HepG2 (cell line): ENCODE measurements at regions not wholly inside any gene's neighbourhood (a gene's known extent, or its start where the extent isn't known, plus 50 kb on each side); places are given as distances from the start of the nearest gene placed in this dataset.
A peak's percentile ranks its signal among the peaks of the same experiment; 100 is the strongest.

Source experiments
- ATAC-seq: fragments of 200-7000 bp; cut with Tn5 transposase; 3 replicates; pipeline ENCODE4 v1.9.1; 2020; ENCODE audit warnings: mild to moderate bottlenecking, moderate library complexity
- BruUV-seq: library from RNA; stranded (reverse); fragments of 400-500 nt; replicated peaks from 2 replicates; lab custom pipeline; 2021; lab: Mats Ljungman, UMichigan
- CTCF ChIA-PET: fragments of 300-600 bp; formaldehyde crosslinking; extraction: SDS; loops from one replicate; lab custom pipeline; 2021; ENCODE audit warnings: low total read pairs, inconsistent platforms, low intra/inter-chr PET ratio; lab: Yijun Ruan, JAX
- POLR2A ChIA-PET: fragments of 350-600 bp; sonication (Branson Sonifier 250); formaldehyde crosslinking; loops from one replicate; lab custom pipeline; 2020; ENCODE audit warnings: antibody characterized with exemption, inconsistent platforms; lab: Yijun Ruan, JAX
- DNase-seq: peaks from one replicate; pipeline ENCODE4 v3.0.0-alpha.2; 2015; ENCODE audit warnings: low spot score
- FAIRE-seq: peaks from 3 replicates; lab custom pipeline; 2011; peaks lifted over from hg19 to GRCh38; lab: Jason Lieb, UNC
- H2AFZ ChIP-seq: one replicate; pipeline ENCODE4 v1.6.1; 2011; ENCODE audit warnings: low read length, inconsistent platforms
- H3K27ac ChIP-seq: fragments of 300-600 bp; 3 replicates; pipeline ENCODE4 v1.8.0; 2011; ENCODE audit warnings: mixed run types, mild to moderate bottlenecking, mixed read lengths, low read length, inconsistent platforms; ENCODE audit not compliant: insufficient read depth; ENCODE audit errors: extremely low read length
- H3K27me3 ChIP-seq, 2 experiments: fragments of 200-600 bp in 1 of 2; 2 replicates in 1 of 2; 3 replicates in 1 of 2; pipeline versions ENCODE4 v1.6.0 to v1.8.0; 2011; ENCODE audit warnings: low read length in 2 of 2, mild to moderate bottlenecking in 2 of 2, moderate library complexity in 2 of 2, inconsistent platforms in 1 of 2; ENCODE audit not compliant: insufficient read depth in 2 of 2, control insufficient read depth in 1 of 2
- H3K36me3 ChIP-seq, 2 experiments: fragments of 200-600 bp in 1 of 2; replicated peaks in 1 of 2; 2 replicates in 1 of 2; 3 replicates in 1 of 2; pipeline versions ENCODE4 v1.5.1 to v1.8.0; 2011; ENCODE audit warnings: low read length in 2 of 2, inconsistent platforms in 1 of 2; ENCODE audit not compliant: insufficient read depth in 2 of 2, control insufficient read depth in 1 of 2
- H3K4me1 ChIP-seq: 2 replicates; pipeline ENCODE4 v1.5.1; 2012; ENCODE audit warnings: low read length, inconsistent platforms; ENCODE audit not compliant: insufficient read depth
- H3K4me2 ChIP-seq: 2 replicates; pipeline ENCODE4 v1.6.0; 2011; ENCODE audit warnings: low read depth, low read length, inconsistent platforms
- H3K4me3 ChIP-seq, 3 experiments: fragments of 200-600 bp in 1 of 3; sonication (generic), shearing (Covaris generic) in 1 of 3; replicated peaks in 1 of 3; 2 replicates each; pipeline ENCODE4 v1.5.1; 2011 to 2016; ENCODE audit warnings: low read length in 3 of 3, inconsistent platforms in 2 of 3, low read depth in 2 of 3, mild to moderate bottlenecking in 2 of 3, control low read depth in 1 of 3, mixed read lengths in 1 of 3; ENCODE audit not compliant: insufficient read depth in 1 of 3
- H3K79me2 ChIP-seq: one replicate; pipeline ENCODE4 v1.6.1; 2011; ENCODE audit warnings: low read length, inconsistent platforms; ENCODE audit not compliant: insufficient read depth
- H3K9ac ChIP-seq: 2 replicates; pipeline ENCODE4 v1.6.0; 2011; ENCODE audit warnings: mild to moderate bottlenecking, low read depth, low read length, inconsistent platforms; ENCODE audit not compliant: insufficient read depth
- H3K9me3 ChIP-seq: 2 replicates; pipeline ENCODE4 v1.5.1; 2012; ENCODE audit warnings: mild to moderate bottlenecking, low read length
- H4K20me1 ChIP-seq: 2 replicates; pipeline ENCODE4 v1.6.0; 2011; ENCODE audit warnings: inconsistent platforms, mild to moderate bottlenecking, low read length, moderate library complexity; ENCODE audit not compliant: insufficient read depth
- CEBPB ChIP-seq: IDR thresholded peaks from 2 replicates; pipeline ENCODE4 v1.6.1; 2011; ENCODE audit warnings: low read depth, low read length, improper control_type of control experiment, borderline replicate concordance
- MXI1 ChIP-seq: IDR thresholded peaks from 3 replicates; pipeline ENCODE4 v1.6.1; 2012; ENCODE audit warnings: low read depth, low read length, inconsistent platforms, borderline replicate concordance
- TEF ChIP-seq: sonication (generic); formaldehyde crosslinking; IDR thresholded peaks from 2 replicates; pipeline ENCODE4 v1.5.0; 2020; ENCODE audit warnings: missing genetic modification reagents
- TFAP4 ChIP-seq: sonication (generic); IDR thresholded peaks from 2 replicates; pipeline ENCODE4 v1.6.1; 2016; ENCODE audit warnings: low read depth, borderline replicate concordance
- ZBTB2 ChIP-seq: sonication (generic); formaldehyde crosslinking; IDR thresholded peaks from 2 replicates; pipeline ENCODE4 v1.8.0; 2022; ENCODE audit warnings: low read depth, missing genetic modification reagents
- WGBS: methylation state at CpG from one replicate; pipeline ENCODE4 v1.1.6; 2017; ENCODE audit warnings: low lambda C conversion rate; 5-methylcytosine and 5-hydroxymethylcytosine counted together
- in situ Hi-C: cut with HindIII; loops from 2 replicates; pipeline ENCODE4 v1.10.0; 2017; ENCODE audit warnings: low pct_unique_long_range_greater_than_20kb; ENCODE audit not compliant: extremely low pct_ligation_motif_present
- intact Hi-C: fragments of 100-400 bp; cut with micrococcal nuclease; formaldehyde crosslinking; loops from one replicate; pipeline ENCODE4 v1.10.0; 2022; ENCODE audit not compliant: unreplicated experiment
- TF ChIP-seq, protein P1 (sequence below), 2 experiments: sonication (generic) in 1 of 2; formaldehyde crosslinking in 1 of 2; IDR thresholded peaks; 2 replicates each; pipeline versions ENCODE4 v1.5.1 to v1.6.1; 2011 to 2020; ENCODE audit warnings: borderline replicate concordance in 1 of 2, low read depth in 1 of 2, low read length in 1 of 2, mild to moderate bottlenecking in 1 of 2, missing genetic modification reagents in 1 of 2, moderate library complexity in 1 of 2

DNA sequence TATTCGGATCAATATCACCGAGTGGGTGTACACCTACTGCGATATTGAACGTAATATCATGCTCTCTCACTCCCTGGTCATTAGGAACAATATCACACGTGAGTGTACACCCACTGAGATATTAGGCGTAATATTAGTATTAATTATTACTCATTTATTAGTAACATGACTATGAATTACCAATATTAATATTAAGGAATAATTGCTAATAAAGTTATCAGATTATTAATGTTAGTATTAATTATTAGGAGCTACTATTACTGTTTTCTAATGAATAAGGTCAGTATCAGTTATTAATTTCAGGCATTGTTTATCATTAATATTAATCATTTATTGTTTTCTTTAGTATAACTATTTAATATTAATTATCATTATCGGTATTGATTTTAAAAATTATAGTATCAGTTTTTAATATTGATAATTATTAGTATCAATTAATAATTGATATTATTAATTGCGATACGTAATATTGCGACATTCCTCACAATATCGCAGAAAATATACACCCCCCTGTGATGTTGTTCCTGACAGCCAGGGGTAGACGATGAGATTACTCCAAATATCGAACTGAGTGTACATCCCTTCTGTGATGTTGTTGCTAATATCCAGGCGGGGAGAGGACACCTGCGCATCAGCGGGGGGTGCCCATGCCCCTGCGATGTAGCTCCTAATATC lies 84.2 kb downstream of the DAPL1 start:
- H2AFZ ChIP-seq: no peak overlapping the region
- H3K4me2 ChIP-seq: no peak overlapping the region
- FAIRE-seq: no peak
- 60% methylated on average over 17 of the region's 17 CpGs for WGBS
- no TSS peak for BruUV-seq
- no peak for ATAC-seq
- no peak overlapping the region for H3K27ac ChIP-seq
- no peaks in the 10 kb centered on the region for H4K20me1 ChIP-seq
- ChIA-PET POLR2A (no interaction called here), CTCF (no interaction called here)
- TF ChIP-seq MXI1: no peak
- peak; percentile 31; the same call in 1 of the 2 replicates for TF ChIP-seq CEBPB
- DNase-seq: no peak
- no peak overlapping the region for H3K9ac ChIP-seq
- H3K27me3 ChIP-seq: no peaks in the 10 kb centered on the region
- intact Hi-C loops (no loop called here), in situ Hi-C loops (no loop called here)
- H3K9me3 ChIP-seq: no peaks in the 10 kb centered on the region
- H3K79me2 ChIP-seq: no peaks in the 10 kb centered on the region
- peaks cover 26% of the 10 kb centered on the region for H3K4me1 ChIP-seq
- H3K36me3 ChIP-seq: no peaks in the 10 kb centered on the region
- no peak overlapping the region for H3K4me3 ChIP-seq

DNA sequence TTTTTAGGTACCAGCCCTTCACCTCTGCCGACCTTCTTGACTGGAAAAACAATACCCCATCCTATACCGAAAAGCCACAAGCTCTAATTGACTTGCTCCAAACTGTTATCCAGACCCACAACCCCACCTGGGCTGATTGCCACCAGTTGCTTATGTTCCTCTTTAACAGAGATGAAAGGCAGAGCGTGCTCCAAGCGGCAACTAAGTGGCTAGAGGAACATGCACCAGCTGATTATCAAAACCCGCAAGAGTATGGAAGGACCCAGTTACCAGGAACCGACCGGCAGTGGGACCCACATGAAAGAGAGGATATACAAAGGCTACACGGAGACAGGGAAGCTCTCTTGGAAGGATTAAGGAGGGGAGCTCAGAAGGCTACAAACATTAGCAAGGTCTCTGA lies 86.1 kb upstream of the TANC1 start:
- no TSS peak for BruUV-seq
- ATAC-seq (no peak), DNase-seq (no peak), FAIRE-seq (no peak)
- Histone ChIP-seq H2AFZ (no peak overlapping the region), H3K27me3 (no peaks in the 10 kb centered on the region), H3K9me3 (no peaks in the 10 kb centered on the region), H3K9ac (no peak overlapping the region), H3K4me1 (peaks cover 36% of the 10 kb centered on the region), H3K4me3 (peak overlapping the region in 1 of 3 experiments; percentile 21; a peak in 1 of 6 replicates), H3K79me2 (no peaks in the 10 kb centered on the region), H3K36me3 (no peaks in the 10 kb centered on the region), H4K20me1 (no peaks in the 10 kb centered on the region), H3K4me2 (peak overlapping the region; percentile 61), H3K27ac (no peak overlapping the region)
- TF ChIP-seq, protein P1, sequence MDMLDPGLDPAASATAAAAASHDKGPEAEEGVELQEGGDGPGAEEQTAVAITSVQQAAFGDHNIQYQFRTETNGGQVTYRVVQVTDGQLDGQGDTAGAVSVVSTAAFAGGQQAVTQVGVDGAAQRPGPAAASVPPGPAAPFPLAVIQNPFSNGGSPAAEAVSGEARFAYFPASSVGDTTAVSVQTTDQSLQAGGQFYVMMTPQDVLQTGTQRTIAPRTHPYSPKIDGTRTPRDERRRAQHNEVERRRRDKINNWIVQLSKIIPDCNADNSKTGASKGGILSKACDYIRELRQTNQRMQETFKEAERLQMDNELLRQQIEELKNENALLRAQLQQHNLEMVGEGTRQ (IDR thresholded peaks at IDR 0.05; ENCODE audit: low read depth, low read length): no peak; the same call in 1 of the 2 replicates
- TF ChIP-seq, protein P1 (CRISPR knock-in tag; IDR thresholded peaks at IDR 0.05; ENCODE audit: borderline replicate concordance): peak; percentile 17; the same call in 1 of the 2 replicates
- TF ChIP-seq TFAP4 (peak; percentile 70; the same call in 1 of the 2 replicates), TEF (CRISPR knock-in tag) (no peak), ZBTB2 (CRISPR knock-in tag) (no peak)
- intact Hi-C loops (no loop called here), in situ Hi-C loops (no loop called here)
- POLR2A ChIA-PET: no interaction called here
- CTCF ChIA-PET: no interaction called here
- 10% methylated on average over 8 of the region's 8 CpGs for WGBS
